GM04503 (cell line): ENCODE measurements at regions not wholly inside any gene's neighbourhood (a gene's known extent, or its start where the extent isn't known, plus 50 kb on each side); places are given as distances from the start of the nearest gene placed in this dataset.
"Not testable (repeated sequence)": the region's sequence is repeated elsewhere in the genome, so short reads cannot be mapped to it uniquely, and the experiment has no call there.

Source experiments
- DNase-seq: peaks from one replicate; pipeline ENCODE4 v3.0.0-alpha.2; 2012; ENCODE audit warnings: low read depth

DNA sequence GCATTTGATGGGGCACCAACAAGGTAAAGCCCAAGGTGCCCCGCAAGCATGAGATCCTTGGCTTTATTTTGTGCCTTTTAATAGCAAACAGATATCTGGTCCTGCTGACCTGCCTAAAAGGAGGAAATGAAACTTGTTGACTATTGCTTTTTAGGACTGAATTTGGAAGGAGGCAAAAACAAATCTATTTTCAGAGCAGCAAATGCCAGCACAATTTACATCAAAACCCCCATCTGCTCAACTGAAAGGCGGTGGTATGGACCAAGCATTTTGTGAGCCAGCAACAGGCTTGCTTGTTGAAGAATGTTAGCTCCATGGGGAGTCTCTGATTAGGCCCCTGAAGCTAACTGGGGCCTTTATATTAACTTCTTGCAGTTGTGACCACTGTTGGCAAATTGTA, 192.6 kb upstream of the E2F8 start:
- DNase-seq, result no peak

DNA sequence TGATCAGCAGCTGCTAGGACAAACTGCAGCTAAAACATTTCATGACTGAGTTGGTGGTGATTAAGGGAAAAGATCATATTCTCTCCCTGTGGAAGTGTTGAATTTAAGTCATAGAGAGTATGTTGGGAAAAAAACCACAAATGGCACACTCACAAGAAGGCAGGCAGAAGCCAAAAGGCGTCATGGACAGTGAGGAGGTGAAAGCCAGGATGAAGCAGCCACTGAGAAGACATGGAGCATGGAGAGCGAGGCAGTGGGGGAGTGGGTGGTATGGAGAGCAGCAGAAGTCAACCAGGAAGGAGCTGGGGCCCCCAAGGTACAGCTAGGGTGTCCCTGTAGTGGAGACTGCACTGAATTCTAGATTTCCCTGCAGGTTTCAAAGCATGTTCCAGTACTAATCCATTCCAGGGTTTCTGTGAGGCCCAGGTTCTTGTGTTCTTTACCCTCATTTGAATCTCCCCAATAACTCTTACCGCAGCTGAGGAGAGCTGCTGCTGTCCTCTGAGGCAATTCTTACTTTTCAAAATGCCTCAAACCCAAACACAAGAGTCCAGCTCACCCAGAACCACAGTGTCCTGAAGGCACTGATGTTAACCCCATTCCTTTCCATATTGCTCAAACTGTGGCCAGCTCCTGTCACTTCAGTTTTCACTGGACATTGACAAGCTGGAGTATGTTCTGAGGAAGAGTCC, 191.8 kb upstream of the E2F8 start:
- peak; percentile 87 for DNase-seq

DNA sequence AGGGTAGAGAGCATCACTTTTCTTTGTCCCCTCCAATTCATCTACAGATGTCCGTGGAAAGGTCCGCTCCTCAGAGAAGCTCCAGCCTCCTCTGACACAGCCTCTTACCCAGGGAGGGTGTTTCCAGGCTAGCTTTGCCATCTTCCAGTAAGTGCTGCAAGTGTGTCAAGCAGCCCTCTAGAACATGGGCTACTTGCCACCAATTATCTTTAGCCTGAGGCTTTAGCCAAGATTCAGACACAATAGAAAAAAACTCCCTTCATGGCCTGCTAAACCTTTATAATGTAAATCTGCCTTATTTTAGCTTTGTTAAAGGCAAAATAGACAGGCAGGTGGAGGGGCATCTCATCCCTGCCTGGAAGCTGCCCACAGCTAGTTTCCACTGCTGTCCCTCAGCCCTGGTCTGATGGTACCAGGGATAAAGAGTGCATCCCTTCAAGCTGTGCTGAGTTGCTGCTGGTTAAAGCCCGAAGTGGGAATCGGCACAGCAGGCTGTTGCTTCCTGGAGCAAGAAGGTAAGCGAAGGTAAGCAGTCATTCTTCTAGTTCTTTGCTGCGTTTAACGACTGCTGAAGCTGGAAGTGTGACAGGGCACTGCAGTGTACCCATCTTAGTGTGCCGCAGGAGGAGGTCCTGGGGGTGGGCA, 190.1 kb upstream of the E2F8 start:
- DNase-seq, result no peak

DNA sequence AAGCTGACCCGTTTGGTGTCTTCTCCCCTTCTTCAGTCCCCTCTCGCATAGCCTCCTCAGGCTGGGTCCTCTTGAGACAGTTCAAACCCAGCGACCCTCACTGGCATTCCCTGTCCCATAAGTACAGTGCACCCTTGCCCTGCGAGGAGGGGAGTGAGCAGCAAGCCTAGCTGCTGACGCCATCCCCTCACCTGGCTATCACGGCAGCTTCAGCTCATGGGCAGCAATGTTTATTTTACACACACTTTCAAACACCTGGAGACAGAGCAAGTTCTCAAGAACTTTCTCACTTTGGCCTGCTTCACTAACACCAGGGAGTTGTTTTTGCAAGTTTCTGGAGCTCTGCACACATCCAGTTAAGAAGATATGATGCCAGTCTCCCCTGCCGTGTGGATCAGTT, 189.6 kb upstream of the E2F8 start:
- DNase-seq, result no peak

DNA sequence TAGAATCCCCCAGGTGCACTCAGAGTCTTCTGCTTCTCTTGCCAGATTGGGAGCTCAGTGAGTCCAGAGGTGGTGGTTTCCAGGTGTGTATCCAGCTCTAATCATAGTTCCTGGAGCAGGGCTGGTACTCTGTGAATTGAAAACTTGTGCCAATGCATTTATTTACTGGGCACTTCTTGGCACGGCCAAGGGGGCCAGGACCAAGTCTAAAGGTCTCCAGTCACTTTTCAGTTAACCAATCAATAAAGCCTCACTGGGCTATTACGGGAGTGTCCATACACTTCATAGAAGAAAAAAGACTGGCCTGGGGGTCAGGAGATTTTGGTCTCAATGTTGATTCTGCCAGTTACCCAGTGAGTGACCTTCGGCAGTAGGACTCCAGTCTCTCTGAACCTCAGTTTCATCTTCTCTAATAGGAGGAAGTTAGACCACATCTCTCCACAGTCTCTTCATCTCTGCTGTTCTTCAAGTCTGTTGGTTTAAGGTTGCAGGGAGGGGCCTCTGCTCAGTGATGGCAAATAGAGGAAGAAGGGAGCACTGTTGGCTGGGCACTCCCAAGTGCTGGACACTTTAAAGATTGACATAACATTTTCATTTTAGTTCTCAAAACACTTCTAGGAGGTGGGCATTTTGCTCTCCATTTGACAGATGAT, 188.5 kb upstream of the E2F8 start:
- no peak for DNase-seq

DNA sequence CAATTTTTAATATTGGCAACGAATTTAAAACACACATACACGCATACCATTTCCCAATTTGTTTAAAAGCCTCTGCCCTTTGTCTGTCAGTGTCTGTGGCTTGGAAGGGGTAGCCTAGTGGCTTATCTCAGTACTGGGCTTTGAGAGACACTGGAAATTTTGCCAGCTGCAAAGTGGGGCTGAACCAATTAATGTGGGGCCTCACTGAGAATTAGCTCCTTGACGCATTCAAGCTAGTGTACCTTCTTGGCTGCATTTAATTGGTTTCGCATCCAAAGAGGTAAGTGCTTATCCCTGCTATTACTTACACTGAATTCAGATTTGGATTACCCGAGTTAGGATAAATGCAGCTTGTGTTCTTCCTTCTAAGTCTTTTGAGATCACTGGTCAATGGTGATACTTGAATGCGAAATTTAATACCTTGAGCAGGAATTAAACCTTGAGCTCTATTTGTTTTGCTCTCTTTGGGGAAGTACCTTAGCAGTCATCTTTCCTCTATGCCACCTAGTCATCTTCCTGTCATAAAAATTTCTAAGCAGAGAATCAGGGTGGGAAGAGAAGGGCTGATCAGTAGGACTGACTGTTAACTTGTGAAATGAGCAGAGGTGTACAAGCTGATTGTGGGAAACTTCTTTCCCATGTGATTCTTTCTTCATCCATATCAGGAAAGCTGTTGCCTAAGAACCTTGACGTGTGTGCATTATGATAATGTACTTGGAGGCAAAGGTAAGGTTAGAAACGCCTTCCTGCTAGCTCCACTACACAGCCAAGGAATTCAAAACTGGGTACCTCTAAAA, 187.7 kb upstream of the E2F8 start:
- no peak for DNase-seq

DNA sequence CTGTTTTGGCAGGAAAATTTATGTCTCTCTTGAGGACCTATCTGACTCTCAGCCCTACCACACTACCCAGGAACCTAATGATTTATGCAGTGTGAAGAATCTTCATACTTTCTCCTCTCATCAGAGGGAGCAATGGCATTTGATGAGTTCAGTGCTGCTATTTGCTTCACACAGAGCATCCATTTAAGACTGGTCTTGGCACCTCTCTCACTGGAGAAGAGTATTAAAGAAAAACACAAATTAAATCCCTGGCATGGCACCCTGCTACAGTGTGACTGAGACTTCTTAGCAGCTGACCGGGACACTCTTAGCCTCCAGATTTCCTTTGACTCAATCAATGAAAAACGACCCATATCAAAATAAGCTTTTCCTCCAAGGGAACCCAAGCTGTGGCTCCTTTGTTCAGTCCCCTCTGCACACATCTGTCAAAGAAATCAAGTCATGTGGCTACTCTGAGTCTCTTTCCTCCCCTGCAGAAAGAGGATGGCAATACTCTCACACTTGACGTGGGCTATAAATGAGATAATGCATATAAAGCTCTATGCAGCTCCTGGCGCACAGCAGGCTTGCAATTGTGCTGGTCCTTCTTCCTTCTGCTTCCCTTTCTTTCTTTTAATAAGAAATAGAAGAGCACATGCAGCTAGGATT, 186.1 kb upstream of the E2F8 start:
- peak; percentile 29 for DNase-seq

DNA sequence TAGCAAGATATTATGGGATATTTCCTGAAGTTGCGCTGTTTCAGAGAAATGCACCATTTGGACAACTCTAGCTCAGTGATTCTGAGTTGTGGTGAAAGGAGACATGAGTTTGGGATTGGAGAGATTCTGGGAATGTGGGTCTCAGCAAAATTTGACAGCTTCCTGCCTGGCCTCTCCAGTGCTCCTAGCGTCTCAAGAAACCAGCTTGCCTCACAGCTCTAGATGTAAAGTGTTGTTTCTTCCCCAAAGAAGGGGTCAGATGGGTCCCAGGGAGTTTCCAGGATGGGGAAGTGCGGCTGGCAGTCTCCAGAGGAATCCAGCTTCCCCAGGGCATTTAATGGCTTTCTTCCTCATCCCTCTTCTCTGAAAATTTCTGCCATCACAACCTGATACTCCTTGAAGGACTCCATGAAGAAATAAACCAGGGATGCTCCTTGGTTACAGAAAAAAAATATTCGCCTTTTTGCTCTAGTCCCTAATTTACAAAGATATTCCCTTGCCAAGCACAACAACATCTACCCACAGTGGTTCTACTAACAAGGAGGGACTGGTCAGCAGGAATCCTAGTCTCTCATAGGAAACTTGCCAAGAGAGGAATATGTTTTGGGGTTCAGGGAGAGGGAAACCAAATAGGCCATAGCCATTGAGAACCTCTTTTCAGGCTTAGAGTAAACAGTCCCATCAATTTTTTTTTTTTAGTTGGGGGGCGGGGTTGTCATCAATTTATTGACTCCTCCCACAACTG, 185.4 kb upstream of the E2F8 start:
- no peak for DNase-seq

DNA sequence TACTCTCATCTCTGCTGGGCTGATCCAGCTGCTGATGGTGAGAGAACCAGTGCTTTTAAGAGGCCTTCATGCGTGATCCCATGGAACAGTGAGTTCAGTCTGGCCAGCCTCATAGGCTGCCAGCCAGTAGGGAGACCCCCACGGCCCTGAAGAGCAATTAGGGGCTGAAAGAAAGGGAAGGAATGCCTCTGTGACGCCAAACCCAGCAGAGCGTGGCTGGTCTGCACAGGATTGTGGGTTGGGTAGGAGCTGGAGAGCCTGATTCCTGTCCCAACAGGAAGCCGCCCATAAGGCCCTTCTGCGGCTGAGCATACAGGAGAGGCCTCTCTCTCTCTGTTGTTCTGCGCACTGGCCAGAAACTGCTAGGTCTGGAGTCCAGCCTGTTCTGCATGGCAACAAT, 181.5 kb upstream of the E2F8 start:
- no peak for DNase-seq

DNA sequence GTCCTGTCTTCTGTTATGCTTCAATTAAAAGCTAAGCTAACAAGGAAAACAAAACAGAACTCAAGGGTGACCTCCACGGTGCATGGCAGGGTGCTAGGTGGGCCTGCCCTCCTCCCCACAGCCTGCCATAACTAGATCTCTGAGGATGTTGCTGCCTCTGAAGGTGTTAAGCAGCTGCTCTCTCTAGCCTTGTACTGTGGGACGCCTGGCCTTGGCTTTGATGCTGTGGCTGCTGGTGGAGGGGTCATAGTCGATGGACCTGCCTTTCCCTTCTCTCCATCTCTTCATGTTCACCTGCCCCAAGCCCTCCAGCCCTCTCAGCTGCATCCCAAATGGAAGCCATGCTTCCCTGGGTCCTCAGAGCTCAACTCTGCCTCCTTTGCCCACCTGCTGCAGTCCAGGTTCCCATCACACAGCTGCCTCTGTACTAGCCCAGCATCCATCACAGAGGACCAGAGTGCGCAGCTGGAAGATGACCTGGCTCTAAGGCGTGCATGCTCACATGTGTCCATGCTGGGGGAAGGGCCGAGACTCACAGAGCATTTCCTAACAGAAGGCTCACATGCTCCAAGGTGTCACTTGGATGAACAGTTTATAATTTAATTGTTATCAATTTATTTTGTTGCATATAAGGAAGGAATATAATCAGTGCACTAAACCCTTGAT, 180.3 kb upstream of the E2F8 start:
- no peak for DNase-seq

DNA sequence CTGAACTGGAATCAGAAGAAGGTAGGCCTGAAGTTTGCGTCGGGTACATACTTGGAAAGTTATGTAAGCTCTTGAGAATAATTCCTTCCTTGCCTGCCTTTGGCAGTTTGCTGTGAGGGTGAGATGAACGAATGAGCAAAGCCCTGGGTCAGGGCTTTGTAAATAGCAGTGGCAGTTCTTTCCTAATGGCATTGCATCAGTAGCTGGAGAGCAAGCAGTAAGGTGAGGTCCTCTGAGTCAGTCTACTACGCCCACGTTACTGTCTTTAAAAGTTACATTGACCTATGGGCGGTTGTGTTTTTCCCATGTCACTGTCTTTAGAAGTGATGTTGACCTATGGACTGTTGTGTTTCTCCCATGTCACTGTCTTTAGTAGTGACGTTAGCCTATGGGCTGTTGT, 179.1 kb upstream of the E2F8 start:
- no peak for DNase-seq

DNA sequence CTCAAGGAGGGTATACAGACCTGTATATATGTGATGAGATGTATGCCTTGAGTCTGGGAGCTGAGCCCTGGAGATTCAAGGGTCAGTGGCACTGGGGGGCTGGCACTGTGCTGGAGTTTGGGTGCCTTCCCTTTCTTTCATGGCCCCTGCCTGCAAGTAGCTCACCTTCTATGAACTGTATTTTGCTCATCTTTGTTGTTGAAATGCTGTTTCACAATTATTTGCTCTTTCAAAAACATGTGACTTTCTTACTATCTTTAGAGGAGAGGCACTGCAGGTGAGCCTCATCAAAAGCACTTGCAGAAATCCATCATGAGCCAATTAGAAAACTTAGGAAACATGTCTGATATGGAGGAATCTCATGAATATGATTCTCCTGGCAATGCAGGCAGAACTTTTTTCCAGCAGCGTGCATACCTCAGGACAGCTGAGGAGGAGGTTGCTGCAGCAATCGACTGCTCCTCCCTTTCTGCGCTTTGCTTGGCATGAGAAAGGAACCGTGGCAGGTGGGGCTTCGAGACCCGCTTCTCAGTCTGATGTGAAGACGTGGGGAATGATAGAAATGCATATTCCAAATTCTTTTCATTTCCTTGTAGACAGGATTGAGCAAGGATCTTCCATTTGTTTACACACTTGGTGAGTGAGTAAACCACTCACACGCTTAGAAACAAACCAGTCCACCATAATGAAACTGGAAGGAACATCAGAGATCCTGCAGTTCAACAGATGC, 178.4 kb upstream of the E2F8 start:
- peak; percentile 70 for DNase-seq

DNA sequence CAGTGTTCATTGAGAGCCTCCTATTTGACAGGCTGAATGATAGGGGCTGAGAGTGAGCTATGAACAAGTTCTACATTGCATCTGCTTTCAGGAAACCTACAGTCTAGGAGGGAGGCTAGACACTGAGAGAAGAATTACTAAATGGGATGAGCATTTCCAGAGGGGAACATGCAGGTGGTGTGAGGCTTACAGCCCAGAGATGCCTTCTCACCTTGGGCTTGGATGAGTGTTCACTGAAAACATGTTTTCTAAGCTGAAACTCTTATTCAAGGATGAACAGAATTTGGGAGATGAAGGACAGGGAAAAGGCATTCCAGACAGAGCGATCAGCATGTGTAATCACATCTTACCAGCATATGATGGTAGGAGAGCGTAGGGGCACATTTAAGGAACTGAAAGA, 177.5 kb upstream of the E2F8 start:
- DNase-seq, result no peak

DNA sequence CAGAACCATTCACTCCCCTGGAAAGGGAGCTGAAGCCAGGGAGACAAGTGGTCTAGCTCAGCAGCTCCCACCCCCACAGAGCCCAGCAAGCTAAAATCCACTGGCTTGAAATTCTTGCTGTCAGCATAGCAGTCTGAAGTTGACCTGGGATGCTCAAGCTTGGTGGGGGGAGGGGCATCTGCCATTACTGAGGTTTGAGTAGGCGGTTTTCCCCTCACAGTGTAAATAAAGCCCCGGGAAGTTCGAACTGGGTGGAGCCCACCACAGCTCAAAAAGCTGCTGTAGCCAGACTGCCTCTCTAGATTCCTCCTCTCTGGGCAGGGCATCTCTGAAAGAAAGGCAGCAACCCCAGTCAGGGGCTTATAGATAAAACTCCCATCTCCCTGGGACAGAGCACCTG, 171.3 kb upstream of the E2F8 start:
- not testable (repeated sequence) for DNase-seq

DNA sequence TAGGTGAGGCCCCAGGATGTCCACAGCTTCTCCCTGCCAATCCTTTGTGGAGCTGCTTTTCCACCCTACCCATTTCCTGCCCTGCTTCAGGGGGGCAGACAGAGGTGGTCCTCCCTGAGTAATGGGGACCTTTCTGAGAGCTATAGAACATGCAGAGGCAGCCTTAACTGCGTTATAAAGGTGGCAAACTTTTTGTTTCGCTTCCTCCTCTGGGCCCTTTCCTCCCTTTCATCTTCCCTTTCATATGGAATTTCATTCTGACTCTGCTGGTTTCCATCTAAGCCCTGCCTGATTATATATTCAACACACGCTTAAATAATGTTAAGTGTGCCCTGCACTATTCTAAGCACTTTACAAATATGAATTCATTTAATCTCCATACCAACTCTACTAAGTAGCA, 169.3 kb upstream of the E2F8 start:
- DNase-seq, result no peak

DNA sequence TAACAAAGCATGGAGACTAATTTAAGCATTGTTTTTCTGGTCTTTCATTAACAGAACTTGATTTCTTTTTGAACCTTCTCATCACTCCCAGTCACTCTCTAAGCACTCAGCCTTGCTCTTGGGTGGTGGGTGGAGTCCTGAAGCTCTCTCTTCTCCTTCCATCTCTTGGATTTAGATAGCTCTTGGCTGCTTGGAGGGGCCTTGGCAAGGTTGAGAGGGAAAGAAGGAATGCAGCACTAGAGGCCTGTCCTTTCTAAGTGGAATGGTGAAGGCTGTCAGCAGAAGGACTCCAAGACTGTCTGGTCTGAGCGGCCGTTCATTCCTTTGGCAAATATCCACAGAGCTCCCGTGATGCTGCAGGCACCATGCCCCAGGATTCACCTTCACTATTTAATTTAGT, 168.6 kb upstream of the E2F8 start:
- no peak for DNase-seq

DNA sequence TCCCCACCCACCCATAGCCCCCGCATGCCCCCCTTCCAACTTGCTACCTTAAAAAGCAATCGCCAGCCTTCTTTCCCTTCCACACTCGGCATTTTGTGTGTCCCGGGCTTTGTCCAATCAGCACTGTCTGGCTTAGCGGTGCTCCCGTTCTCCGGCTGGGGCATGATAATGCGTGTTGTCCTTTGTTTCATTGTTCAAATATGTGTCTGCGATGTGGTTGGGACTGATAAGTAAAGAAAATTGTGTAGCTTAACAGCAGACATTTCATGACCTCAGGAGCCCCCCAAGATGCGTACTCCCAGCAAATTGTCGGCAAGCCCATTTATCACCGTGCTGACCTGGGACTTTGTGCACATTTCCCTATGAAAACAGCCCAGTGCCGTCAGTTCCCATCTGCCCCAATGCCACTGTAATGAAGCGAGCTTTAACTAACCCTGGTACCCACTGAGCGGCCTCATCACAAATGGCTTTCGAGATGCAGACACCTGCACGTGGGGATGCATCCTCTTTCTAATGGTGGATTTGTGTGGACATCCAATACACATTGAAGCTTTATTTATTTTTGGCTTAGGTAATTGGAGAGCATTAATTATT, 167.0 kb upstream of the E2F8 start:
- DNase-seq, result no peak

DNA sequence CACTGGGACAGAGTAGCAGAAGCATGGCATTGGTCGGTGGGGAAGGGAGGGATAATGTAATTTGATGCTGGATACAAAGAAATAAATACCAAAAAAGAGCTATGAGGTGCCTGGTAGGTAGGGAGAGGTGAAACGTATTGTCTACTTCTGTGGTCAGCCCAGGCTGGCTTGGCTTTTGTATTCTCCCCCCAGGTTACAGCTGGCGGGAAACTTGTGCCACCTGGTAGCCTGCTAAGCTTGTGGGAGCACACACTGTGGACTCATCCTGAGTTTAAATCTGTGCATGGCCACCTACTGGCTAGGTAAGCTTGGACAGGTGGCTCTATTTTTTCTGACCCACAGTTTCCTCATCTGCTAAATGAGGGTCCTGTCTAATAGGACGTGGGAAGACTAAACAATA, 165.2 kb upstream of the E2F8 start:
- DNase-seq, result no peak

DNA sequence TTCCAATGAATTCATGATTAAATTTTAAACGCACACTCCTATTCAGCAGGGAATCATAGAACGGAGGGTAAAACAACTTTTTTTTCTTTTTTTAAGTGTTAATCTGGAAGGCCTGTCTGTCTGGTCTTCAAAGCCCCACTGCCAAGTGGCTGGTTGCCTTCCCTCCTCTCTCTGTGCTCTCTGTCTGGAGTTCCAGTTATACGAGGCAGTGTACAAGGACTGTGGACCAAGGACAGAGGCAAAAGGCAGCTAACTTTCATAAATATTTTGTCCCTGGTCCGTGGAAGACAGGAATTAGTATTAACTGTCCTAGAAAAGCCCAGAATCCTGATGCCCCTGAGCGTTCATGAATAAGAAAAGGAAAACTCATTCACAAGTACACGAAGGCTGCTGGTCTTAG, 164.0 kb upstream of the E2F8 start:
- no peak for DNase-seq
